ENCODE measurements at regions not wholly inside any gene's neighbourhood (a gene's known extent, or its start where the extent isn't known, plus 50 kb on each side); places are given as distances from the start of the nearest gene placed in this dataset.

- no peak for DNase-seq
Observed at GRCh38 chr20:4597215-4597614, 89.0 kb upstream of the PRNP start.

- no peak for DNase-seq
Observed at GRCh38 chr20:4593149-4593525, 93.1 kb upstream of the PRNP start.

DNA sequence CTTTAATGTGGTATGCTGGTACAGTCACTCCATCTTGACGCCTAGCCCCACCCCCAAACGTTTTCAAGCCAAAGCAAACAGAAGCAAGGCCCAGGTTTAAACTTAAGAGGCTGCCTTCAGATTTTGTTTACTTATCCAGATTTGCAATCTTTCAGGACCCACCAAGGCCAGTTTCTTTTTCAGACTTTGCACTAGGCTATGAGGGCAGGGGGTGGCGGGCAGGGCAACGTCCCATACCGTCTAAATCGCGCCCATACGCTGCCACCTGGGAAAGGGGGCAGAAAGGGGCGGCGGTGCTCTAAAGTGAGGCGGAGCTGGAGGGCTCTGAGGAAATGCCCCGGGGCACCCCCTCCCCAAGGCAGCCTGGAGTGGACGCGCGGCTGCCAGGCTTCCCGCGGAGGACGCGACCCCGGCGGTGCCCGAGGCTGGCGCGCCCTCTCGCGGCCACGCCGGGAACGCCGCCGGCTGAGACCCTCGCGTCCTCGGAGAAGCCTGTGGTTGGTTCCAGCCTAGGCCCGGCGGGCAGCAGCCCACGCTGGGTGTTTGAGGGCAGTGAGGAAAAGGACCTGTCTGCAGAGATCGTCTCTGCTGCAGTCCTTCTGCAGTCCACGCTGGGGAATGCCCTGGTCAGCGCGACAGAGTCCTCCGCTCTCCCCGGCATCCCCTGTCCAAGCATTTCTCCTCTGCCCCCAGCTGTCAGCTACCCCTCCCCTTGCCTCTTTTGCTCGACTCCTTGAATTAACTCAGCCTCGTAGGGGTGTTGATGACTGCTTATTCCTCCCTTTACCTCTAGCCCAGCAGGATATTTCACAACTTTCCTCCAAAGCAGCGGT lies 93.7 kb upstream of the PRNP start:
- DNase-seq, result peak; percentile 63 to 73

DNA sequence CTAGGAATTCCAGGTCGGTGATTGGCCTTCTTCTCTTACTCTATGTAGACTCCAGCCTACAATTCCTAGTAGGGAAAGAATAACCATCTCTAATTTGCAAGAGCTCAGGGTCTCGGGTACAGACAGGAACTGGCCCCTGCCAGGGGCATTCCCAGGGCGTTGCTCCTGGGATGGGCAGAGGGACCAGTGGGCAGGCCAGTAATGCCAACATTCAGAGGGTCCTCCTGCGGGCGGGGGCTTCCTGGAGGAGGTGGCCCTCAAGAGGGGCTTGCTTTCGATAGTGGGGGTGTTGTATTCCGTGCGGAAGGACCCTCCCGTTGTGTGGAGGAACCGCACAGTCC lies 94.3 kb upstream of the PRNP start:
- DNase-seq, result no peak

- DNase-seq, result no peak
Observed at GRCh38 chr20:4585758-4586157, 100.5 kb upstream of the PRNP start.

GRCh38 chr20:4585104-4585753 lies 101.0 kb upstream of the PRNP start:
- DNase-seq, result no peak

DNA sequence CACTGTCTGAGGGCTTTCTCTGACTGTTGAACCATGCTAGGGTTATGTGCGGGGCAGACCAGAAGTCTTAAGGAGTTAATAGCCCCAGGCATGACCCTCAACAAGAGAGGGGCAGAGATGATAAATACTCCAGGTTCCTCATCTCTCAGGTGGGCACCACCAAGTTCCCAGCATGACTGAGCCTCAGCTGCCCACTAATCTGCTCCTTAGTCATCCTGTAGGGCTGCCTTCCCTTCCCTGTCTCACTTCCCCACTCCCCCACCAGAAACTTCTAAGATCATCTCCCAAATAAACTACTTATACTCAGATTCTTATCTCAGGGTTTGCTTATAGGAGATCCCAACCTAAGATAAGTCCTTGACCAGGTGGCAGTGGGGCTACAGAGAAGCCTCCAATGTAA lies 101.7 kb upstream of the PRNP start:
- no peak for DNase-seq

- no peak for DNase-seq
Observed at GRCh38 chr20:4581838-4582237, 104.4 kb upstream of the PRNP start.

- no peak for DNase-seq
Observed at GRCh38 chr20:4578375-4578774, 107.9 kb upstream of the PRNP start.

- no peak for DNase-seq
Observed at GRCh38 chr20:4574356-4574690, 111.9 kb upstream of the PRNP start.

DNA sequence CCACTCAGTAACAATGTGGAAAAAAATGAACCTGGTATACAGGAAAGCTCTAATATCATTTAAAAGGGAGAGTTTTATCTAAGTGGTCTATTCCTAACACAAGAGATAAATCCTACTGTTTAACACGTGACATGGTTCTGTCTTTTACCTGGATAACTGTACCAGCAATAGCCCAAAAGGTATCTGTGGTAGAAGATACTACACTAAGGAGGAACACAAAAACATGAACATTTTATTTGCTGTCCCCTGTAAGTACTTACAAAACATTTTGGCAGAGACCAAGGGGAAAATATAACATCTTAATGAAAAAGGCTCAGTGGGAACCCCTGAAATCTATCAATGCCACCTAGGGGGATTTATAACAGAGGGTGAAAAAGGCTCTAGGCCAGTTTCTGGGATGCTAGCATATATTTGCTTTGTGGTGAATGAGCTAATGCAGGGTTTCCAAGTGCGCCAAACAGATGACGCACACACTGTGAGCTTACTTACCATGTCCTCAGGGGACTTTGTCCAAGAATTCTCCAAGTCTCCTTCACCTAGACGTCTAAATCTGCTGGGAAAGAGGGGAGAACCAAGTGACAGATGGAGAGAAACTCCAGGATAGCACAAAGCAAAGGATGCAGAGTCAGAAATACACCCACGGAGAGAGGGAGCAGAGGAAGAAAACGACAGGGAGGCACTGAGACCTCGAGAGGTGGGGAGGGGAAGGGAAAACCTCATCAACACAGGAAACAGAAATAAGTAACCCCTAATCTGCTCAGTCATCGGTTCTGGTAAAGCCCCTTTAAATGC lies 112.5 kb upstream of the PRNP start:
- DNase-seq, result no peak

DNA sequence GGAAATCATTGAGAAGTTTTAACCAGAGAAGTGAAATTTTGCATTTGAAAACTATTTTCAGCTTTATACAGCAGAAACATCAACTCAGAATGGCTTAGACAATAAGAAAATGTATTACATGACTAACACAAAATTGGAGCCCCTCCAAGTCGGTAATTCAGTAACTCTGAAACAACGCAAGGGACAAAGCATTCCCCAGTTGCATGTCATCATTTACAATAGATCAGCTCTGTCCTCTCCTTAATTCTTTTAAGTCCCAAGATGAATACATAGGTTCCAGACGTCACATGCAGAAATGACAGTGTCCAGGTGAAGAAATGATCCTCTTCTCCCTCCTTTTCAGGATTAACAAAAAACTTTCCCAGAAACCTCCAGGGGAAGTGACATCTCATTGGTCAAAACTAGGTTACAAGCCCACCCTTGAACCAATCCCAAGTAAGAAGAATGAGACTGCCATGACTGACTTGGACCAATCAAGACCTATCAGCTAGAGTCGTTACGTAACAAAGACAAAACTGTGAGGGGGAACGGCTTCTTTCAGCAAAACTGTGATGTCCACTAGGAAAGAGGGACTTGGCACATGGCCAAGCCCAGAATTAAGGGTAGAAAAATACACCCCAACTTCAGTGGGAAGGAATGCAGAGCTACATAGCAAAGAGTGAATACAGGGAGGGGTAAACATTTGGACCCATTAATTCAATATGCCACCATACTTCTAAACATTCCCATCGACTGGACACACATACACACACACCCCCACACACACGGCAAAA lies 114.3 kb upstream of the PRNP start:
- no peak for DNase-seq

- DNase-seq, result no peak
Observed at GRCh38 chr20:4569865-4570264, 116.4 kb upstream of the PRNP start.

DNA sequence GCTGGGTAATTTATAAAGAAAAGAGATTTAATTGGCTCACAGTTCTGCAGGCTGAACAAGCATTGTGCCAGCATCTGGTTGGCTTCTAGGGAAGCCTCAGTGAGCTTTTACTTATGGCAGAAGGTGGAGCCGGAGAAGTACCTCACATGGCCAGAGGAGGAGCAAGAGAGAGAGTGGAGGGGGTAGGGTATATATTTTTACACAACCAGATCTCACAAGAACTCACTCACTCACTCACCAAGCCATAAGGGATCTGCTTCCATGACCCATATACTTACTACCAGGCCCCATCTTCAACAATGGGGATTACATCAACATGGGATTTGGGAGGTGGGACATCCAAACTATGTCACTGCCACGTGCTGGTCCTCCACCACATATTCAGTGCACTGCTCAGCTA lies 117.2 kb upstream of the PRNP start:
- no peak for DNase-seq

GRCh38 chr20:4568361-4568959 lies 117.8 kb upstream of the PRNP start:
- no peak for DNase-seq

DNA sequence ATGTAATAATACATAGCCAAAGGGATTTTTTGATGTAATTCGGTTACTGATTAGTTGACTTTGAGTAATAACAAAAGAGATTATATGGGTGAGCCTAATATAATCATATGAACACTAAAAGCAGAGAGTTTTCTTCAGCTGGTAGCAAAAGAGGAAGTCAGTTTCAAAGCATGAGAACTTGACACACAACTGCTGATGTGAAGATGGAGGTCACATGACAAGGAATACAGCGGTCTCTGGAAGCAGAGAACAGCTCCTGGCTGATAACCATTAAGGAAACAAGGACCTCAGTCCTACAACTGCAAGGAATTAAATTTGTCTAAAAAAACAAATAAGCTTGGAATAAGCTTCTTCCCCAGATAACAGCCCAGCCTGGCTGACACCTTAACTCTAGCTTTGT lies 119.1 kb upstream of the PRNP start:
- DNase-seq, result no peak

GRCh38 chr20:4563534-4563933 lies 122.7 kb upstream of the PRNP start:
- peak in 1 of 2 donors; percentile 4 for DNase-seq

- no peak for DNase-seq
Observed at GRCh38 chr20:4563031-4563430, 123.2 kb upstream of the PRNP start.

- DNase-seq, result no peak
Observed at GRCh38 chr20:4560667-4561066, 125.6 kb upstream of the PRNP start.

- no peak for DNase-seq
Observed at GRCh38 chr20:4559906-4560305, 126.3 kb upstream of the PRNP start.

GRCh38 chr20:4559106-4559505 lies 127.2 kb upstream of the PRNP start:
- no peak for DNase-seq

- DNase-seq, result no peak
Observed at GRCh38 chr20:4556781-4557180, 129.5 kb upstream of the PRNP start.
